NOMO-1 treated with DMSO at 0.1 percent for 48 hours (cell line): ENCODE measurements at regions not wholly inside any gene's neighbourhood (a gene's known extent, or its start where the extent isn't known, plus 50 kb on each side); places are given as distances from the start of the nearest gene placed in this dataset.

Experiments used
- DNase-seq: peaks from one replicate; lab custom pipeline; 2025; ENCODE audit not compliant: unreplicated experiment; lab: John Stamatoyannopoulos, UW

GRCh38 chr7:17159500-17160037, 138.9 kb upstream of the AHR start:
- no peak for DNase-seq

- no peak for DNase-seq
These were observed 131.6 kb upstream of the AHR start for GRCh38 chr7:17166824-17167379.

- DNase-seq: no peak
These were observed 130.0 kb upstream of the AHR start for GRCh38 chr7:17168416-17168815.

- no peak for DNase-seq
These were observed 127.0 kb upstream of the AHR start for GRCh38 chr7:17171427-17171826.

- no peak for DNase-seq
These were observed 122.0 kb upstream of the AHR start for GRCh38 chr7:17176371-17177032.

GRCh38 chr7:17178545-17178944, 119.9 kb upstream of the AHR start:
- DNase-seq: no peak

GRCh38 chr7:17181482-17181881, 117.0 kb upstream of the AHR start:
- no peak for DNase-seq

GRCh38 chr7:17183630-17184328, 114.7 kb upstream of the AHR start:
- DNase-seq: no peak

- DNase-seq: no peak
These were observed 113.4 kb upstream of the AHR start for GRCh38 chr7:17184805-17185689.

GRCh38 chr7:17185690-17186070, 112.8 kb upstream of the AHR start:
- DNase-seq: peak; percentile 89

- no peak for DNase-seq
These were observed 111.5 kb upstream of the AHR start for GRCh38 chr7:17186745-17187530.

GRCh38 chr7:17194656-17195055, 103.8 kb upstream of the AHR start:
- DNase-seq: peak; percentile 20

GRCh38 chr7:17195576-17195975, 102.9 kb upstream of the AHR start:
- DNase-seq: peak; percentile 33

- no peak for DNase-seq
These were observed 92.5 kb upstream of the AHR start for GRCh38 chr7:17205910-17206309.

GRCh38 chr7:17206349-17206905, 92.0 kb upstream of the AHR start:
- DNase-seq: no peak

- no peak for DNase-seq
These were observed 91.2 kb upstream of the AHR start for GRCh38 chr7:17207220-17207619.

- DNase-seq: no peak
These were observed 89.4 kb upstream of the AHR start for GRCh38 chr7:17209101-17209500.

- DNase-seq: no peak
These were observed 87.1 kb upstream of the AHR start for GRCh38 chr7:17211307-17211836.

- DNase-seq: no peak
These were observed 86.3 kb upstream of the AHR start for GRCh38 chr7:17212188-17212587.
